GM12875 (cell line): ENCODE measurements at regions not wholly inside any gene's neighbourhood (a gene's known extent, or its start where the extent isn't known, plus 50 kb on each side); places are given as distances from the start of the nearest gene placed in this dataset.
"Not testable (repeated sequence)": the region's sequence is repeated elsewhere in the genome, so short reads cannot be mapped to it uniquely, and the experiment has no call there.

Source experiments
- H3K4me3 ChIP-seq: one replicate; pipeline ENCODE4 v1.5.1; 2011; ENCODE audit warnings: low read depth, low read length, control low read depth
- TF ChIP-seq, protein P1 (sequence below): IDR thresholded peaks from 2 replicates; pipeline ENCODE4 v1.5.1; 2011; ENCODE audit warnings: low read depth, mild to moderate bottlenecking, control low read depth, inconsistent platforms, low read length, moderate library complexity, borderline replicate concordance; ENCODE audit not compliant: insufficient read depth

DNA sequence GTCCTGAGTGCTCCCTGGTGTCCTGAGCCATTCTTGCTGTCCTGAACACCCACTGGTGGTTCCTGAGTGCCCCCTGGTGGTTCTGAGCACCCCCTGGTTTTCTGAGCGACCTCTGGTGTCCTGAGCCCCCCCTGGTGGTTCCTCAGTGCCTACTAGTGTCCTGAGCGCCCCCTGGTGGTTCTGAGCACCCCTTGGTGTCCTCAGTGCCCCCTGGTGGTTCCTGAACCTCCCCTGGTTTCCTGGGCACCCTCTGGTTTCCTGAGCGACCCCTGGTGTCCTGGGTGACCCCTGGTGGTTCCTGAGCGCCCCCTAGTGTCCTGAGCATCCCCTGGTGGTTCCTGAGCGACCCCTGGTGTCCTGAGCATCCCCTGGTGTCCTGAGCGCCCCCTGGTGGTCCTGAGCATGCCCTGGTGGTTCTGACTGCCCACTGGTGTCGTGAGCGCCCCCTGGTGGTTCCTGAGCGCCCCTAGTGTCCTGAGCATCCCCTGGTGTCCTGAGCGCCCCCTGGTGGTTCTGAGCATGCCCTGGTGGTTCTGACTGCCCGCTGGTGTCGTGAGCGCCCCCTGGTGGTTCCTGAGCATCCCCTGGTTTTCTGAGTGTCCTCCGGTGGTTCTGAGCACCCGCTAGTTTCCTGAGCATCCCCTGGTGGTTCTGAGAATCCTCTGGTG lies 473.1 kb downstream of the TMEM121 start:
- TF ChIP-seq, protein P1, sequence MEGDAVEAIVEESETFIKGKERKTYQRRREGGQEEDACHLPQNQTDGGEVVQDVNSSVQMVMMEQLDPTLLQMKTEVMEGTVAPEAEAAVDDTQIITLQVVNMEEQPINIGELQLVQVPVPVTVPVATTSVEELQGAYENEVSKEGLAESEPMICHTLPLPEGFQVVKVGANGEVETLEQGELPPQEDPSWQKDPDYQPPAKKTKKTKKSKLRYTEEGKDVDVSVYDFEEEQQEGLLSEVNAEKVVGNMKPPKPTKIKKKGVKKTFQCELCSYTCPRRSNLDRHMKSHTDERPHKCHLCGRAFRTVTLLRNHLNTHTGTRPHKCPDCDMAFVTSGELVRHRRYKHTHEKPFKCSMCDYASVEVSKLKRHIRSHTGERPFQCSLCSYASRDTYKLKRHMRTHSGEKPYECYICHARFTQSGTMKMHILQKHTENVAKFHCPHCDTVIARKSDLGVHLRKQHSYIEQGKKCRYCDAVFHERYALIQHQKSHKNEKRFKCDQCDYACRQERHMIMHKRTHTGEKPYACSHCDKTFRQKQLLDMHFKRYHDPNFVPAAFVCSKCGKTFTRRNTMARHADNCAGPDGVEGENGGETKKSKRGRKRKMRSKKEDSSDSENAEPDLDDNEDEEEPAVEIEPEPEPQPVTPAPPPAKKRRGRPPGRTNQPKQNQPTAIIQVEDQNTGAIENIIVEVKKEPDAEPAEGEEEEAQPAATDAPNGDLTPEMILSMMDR = peak; percentile 87
- H3K4me3 ChIP-seq = no peak overlapping the region

DNA sequence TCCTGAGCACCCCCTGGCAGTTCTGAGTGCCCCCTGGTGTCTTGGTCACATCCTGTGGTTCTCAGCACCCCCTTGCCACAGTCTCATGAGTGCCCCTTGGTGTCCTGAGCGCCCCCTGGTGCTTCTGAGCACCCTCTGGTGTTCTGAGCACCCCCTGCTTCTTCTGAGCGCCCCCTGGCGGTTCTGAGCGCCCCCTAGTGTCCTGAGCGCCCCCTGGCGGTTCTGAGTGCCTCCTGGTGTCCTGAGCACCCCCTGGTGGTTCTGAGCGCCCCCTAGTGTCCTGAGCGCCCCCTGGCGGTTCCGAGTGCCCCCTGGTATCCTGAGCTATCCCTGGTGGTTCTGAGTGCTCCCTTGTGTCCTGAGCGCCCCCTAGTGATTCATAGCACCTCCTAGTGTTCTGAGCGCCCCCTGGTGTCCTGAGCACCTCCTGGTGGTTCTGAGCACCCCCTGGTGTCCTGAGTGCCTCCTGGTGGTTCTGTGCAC lies 473.7 kb downstream of the TMEM121 start:
- TF ChIP-seq, protein P1 = peak; percentile 78
- H3K4me3 ChIP-seq = not testable (repeated sequence)

DNA sequence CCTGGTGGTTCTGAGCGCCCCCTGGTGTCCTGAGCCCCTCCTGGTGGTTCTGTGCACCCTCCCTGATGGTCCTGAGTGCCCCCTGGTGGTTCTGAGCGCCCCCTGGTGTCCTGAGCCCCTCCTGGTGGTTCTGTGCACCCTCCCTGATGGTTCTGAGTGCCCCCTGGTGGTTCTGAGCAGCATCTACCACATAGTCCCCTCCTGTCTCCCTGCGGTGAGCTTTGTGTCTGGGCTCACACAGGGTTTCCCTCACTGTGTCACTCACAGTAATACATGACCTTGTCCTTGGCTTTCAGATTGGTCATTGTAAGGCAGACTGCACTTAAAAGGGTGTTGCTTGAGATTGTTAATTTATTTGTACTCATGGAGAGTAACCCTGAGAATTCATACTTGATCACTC lies 474.9 kb downstream of the TMEM121 start:
- H3K4me3 ChIP-seq = not testable (repeated sequence)
- TF ChIP-seq, protein P1 = peak; percentile 33; the same call in 1 of the 2 replicates

DNA sequence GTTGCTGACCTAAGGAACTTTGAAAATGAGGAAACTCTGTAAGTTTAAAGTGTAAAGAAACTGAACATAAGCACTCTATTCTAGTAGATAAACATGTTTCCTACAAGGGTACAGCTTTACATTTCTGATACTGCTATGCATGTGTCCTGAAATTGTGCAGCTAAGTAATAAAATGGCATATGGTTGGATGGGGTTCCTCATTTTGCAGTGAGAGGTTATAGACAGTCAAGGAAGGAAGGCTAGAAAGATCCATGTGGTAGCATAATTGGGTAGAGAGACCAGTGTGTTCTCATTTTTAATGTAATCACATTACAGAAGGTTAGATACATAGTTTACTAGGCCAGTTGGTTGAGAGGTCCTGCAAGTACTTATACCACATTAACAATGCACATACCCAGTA lies 477.0 kb downstream of the TMEM121 start:
- TF ChIP-seq, protein P1 = no peak

DNA sequence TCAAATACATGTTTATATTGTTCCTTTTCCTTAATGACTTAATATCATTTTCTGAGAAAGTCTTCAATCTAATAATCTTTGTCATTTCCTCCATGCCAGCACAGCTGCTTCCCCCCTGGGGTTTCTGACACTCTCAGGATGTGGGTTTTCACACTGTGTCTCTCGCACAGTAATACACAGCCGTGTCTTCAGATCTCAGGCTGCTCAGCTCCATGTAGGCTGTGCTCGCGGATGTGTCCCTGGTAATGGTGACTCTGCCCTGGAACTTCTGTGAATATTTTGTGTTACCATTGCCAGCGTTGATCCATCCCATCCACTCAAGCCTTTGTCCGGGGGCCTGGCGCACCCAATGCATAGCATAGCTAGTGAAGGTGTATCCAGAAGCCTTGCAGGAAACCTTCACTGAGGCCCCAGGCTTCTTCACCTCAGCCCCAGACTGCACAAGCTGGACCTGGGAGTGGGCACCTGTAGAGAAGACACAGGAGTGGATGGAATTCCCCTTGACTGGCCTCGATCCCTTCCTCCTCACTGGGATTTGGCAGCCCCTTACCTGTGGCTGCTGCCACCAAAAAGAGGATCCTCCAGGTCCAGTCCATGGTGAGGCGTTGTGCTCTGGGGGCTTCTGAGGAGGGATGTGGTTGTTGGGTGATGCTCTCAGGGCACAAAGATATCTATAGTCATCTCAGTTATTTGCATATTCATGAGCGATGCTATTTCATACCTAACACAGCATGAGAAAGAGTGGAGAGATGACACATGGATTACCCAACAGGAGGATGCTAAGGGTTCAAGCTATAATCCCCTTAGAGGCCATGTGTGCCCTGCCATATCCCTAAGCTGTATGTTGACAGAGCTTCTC lies 478.8 kb downstream of the TMEM121 start:
- H3K4me3 ChIP-seq = not testable (repeated sequence)

More for the DNA sequence above, 477.0 kb downstream of the TMEM121 start:
- no peak overlapping the region for H3K4me3 ChIP-seq

DNA sequence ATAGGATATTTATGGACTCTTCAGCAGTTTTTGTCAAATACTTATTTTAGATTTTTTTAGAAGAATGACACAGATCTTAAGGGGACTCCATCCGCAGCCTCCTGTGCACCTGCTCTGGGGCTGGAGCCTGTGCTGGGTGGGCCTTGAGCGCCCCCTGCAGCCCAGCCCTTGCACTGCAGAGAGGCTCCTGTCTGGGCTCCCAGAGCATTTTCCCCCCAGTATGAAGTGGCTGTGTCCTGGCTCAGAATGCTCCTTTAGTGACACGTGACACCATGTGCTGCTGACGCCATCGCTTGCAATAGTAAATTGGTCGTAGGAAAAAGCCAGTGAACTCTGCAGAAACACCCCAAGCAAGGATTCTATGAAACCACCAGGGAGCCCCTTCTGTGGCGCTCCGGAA lies 479.7 kb downstream of the TMEM121 start:
- not testable (repeated sequence) for H3K4me3 ChIP-seq
- TF ChIP-seq, protein P1 = peak; percentile 66

DNA sequence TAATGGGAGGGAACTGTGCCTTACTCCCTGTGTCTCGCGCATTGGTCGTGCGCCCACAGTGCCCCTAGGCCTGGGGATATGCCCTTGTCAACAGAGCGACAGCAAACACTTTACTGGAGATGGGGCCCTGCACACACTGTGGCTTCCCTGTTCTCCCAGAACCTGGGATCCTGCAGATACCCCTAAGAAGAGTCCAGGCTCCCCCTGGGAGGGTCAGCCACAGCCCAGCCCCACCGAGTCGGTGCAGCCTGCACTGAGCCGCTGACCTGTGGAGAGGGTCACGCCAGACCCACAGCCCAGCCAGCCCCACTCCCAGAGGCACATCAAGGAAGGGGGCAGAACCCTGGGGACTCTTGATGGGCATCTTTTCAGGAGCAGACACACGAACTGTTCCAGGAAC lies 480.3 kb downstream of the TMEM121 start:
- not testable (repeated sequence) for H3K4me3 ChIP-seq

DNA sequence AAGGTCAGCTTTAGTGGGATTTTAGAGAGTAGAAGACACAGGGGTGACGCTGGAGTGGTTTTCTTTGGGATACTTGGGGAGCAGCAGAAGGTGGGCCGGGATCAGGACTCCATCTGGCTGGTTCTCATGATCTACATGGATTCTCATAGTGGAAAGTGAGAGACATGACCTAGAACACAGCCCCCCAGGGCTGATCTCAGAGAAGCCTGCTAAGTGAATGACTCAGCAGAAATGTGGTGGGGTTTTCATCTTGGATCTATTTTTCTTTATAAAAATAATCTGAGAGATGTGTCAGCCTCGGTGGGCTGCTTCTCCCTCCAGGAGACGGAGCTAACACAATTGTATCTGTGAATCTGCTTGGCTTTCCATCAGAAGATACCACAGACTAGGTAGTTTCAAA lies 484.4 kb downstream of the TMEM121 start:
- H3K4me3 ChIP-seq = no peak overlapping the region
- TF ChIP-seq, protein P1 = no peak
